Lower lobe of right lung (tissue), 2 donors: ENCODE measurements at regions not wholly inside any gene's neighbourhood (a gene's known extent, or its start where the extent isn't known, plus 50 kb on each side); places are given as distances from the start of the nearest gene placed in this dataset.

Experiments used
- ATAC-seq, 2 donors: fragments of 200-7000 bp; cut with Tn5 transposase; one replicate each; pipeline ENCODE4 v1.9.1; 2020 to 2022; ENCODE audit warnings: mild to moderate bottlenecking in 2 of 2, moderate library complexity in 2 of 2
- DNase-seq: peaks from one replicate; pipeline ENCODE4 v3.0.0-alpha.2; 2020
- H3K27ac ChIP-seq: fragments of 200-600 bp; one replicate; pipeline ENCODE4 v1.8.0; 2022
- H3K27me3 ChIP-seq: fragments of 200-600 bp; one replicate; pipeline ENCODE4 v1.8.0; 2022; ENCODE audit warnings: low read depth
- H3K36me3 ChIP-seq: fragments of 200-600 bp; one replicate; pipeline ENCODE4 v1.8.0; 2022; ENCODE audit warnings: mild to moderate bottlenecking
- H3K4me1 ChIP-seq: fragments of 200-600 bp; one replicate; pipeline ENCODE4 v1.8.0; 2022
- H3K4me3 ChIP-seq: fragments of 200-600 bp; one replicate; pipeline ENCODE4 v1.8.0; 2022; ENCODE audit warnings: mild to moderate bottlenecking
- H3K9me3 ChIP-seq: fragments of 200-600 bp; one replicate; pipeline ENCODE4 v1.8.0; 2022
- CTCF ChIP-seq: fragments of 200-600 bp; IDR thresholded peaks from one replicate; pipeline ENCODE4 v1.8.0; 2022; ENCODE audit warnings: antibody characterized with exemption, mild to moderate bottlenecking
- intact Hi-C: fragments of 100-400 bp; cut with DNase I; formaldehyde crosslinking; loops from one replicate; pipeline ENCODE4 v1.11.0; 2022
- donor health status: DM: no; HTN: yes; CAD: no; lungs with severe emphysema.

DNA sequence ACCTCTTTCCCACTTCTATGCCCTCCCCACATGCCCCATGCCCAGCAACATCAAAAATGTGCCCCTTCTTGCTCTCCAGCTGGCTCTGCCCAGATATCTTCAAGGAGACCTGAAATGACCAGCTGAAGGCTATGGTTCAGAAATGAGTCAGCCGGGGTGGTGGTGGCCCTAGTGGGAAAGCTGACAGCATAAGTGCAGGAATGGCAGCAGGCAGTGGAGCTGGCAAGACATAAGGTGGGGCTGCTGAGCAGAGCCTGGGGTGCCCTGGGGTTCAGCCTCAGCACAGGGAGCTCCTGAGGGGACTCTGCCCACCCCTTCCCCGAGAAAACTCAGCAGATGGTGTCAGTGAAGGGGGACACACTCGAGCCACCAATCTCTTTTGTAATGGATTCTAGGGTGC lies 593.4 kb downstream of the BUD13 start:
- no peak for ATAC-seq
- Histone ChIP-seq H3K4me3 (no peak overlapping the region), H3K4me1 (peaks cover 4% of the 10 kb centered on the region), H3K36me3 (no peaks in the 10 kb centered on the region), H3K27me3 (no peaks in the 10 kb centered on the region), H3K27ac (no peak overlapping the region), H3K9me3 (no peaks in the 10 kb centered on the region)
- TF ChIP-seq CTCF = no peak
- no peak for DNase-seq
- intact Hi-C loops = no loop called here

DNA sequence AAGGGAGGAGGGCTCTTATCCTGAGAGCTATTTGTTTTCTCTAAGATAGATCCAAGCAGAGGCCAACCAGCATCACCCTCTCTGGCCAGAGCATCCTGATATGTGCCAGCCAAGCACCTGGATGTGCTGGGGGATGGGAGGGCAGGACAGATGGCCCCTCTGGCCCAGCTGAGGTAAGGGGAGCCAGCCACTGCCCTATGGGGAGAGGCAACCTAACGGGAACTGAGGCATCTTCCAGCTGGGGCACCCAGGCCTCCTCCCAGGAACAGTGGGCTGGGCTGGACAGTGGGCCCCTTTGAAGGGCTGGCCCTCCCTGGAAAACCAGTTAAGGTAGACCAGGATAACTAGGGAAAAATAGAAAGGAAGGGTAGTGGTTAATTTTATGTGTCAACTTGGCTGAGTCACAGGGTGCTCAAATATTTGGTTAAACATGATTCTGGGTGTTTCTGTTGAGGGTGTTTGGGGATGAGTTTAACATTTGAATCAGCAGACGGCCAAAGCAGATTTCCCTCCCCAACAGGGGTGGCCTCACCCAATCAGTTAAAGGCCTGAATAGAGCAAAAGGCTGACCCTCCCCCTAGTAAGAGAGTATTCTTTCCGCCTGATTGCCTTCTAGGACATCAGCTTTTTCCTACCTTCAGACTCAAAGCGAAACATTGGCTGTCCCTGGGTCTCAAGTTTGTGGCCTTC lies 595.1 kb downstream of the BUD13 start:
- TF ChIP-seq CTCF = no peak
- no peak for ATAC-seq
- H3K4me3 ChIP-seq = no peak overlapping the region
- H3K27ac ChIP-seq = no peak overlapping the region
- DNase-seq = no peak
- H3K4me1 ChIP-seq = peaks cover 4% of the 10 kb centered on the region
- H3K9me3 ChIP-seq = no peaks in the 10 kb centered on the region
- no peaks in the 10 kb centered on the region for H3K36me3 ChIP-seq
- H3K27me3 ChIP-seq = no peaks in the 10 kb centered on the region
- intact Hi-C loops = no loop called here

DNA sequence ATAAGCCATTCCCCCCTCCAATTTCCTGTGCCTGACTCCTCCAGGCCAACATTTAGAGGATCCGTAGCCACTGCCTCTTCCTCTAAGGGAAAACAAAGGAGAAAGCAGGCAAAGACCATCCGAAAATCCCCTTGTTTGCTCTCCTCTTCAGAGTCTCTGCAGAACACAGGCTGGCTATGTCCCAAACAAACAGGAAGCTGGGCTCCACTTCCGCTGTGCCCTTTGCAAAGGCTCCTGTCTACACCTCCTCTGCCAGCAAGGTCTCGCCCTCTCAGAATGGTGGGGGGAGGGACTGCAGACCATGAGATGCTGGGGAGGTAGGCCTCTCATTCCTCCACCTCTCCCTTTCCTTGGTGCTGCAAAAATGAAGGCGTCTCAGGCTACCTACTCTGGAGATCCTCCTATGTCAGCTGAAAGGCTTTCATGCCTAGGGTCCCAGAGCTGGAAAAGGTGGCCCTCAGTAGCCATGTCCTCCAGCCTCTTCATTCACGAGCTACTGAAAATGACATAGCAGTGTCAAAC lies 596.2 kb downstream of the BUD13 start:
- intact Hi-C loops = no loop called here
- no peaks in the 10 kb centered on the region for H3K27me3 ChIP-seq
- no peaks in the 10 kb centered on the region for H3K9me3 ChIP-seq
- no peak for TF ChIP-seq CTCF
- H3K4me1 ChIP-seq = peaks cover 4% of the 10 kb centered on the region
- H3K4me3 ChIP-seq = no peak overlapping the region
- H3K27ac ChIP-seq = no peak overlapping the region
- H3K36me3 ChIP-seq = no peaks in the 10 kb centered on the region
- no peak for DNase-seq
- ATAC-seq = no peak

DNA sequence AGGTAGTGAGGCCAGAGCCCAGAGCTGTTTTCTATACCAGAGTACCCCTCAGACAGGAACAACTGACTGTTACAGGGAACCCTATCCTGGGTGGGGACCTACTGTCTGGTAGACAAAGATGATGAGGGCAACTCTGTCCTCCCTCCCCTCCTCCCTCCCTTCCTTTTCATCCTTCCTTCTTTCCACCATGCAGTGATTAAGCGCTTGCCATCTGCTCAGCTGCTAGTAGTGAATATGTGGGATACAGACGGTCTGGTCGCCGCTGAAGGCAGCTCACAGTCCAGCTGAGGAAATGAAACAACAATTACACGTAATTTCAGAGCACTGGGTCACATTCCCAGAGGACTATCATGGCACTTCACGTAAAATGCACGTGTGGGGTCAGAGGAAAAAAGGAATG lies 597.1 kb downstream of the BUD13 start:
- no peaks in the 10 kb centered on the region for H3K9me3 ChIP-seq
- ATAC-seq (no peak), DNase-seq (no peak)
- H3K4me1 ChIP-seq = peaks cover 4% of the 10 kb centered on the region
- no peaks in the 10 kb centered on the region for H3K36me3 ChIP-seq
- no peak overlapping the region for H3K4me3 ChIP-seq
- H3K27me3 ChIP-seq = no peaks in the 10 kb centered on the region
- no peak for TF ChIP-seq CTCF
- no peak overlapping the region for H3K27ac ChIP-seq
- intact Hi-C loops = no loop called here

- ATAC-seq (no peak), DNase-seq (no peak)
- TF ChIP-seq CTCF = no peak
Measured at GRCh38 chr11:116173941-116174911, 598.6 kb downstream of the BUD13 start.

More at GRCh38 chr11:116173941-116174911, 598.6 kb downstream of the BUD13 start:
- Histone ChIP-seq H3K9me3 (no peaks in the 10 kb centered on the region), H3K4me3 (no peak overlapping the region), H3K27me3 (no peaks in the 10 kb centered on the region), H3K4me1 (peaks cover 4% of the 10 kb centered on the region), H3K27ac (no peak overlapping the region), H3K36me3 (no peaks in the 10 kb centered on the region)
- intact Hi-C loops = no loop called here
